Neural crest cell (in vitro differentiated cells): ENCODE measurements at regions not wholly inside any gene's neighbourhood (a gene's known extent, or its start where the extent isn't known, plus 50 kb on each side); places are given as distances from the start of the nearest gene placed in this dataset.
"Not testable (repeated sequence)": the region's sequence is repeated elsewhere in the genome, so short reads cannot be mapped to it uniquely, and the experiment has no call there.

Source experiments
- DNase-seq: peaks from one replicate; pipeline ENCODE4 v3.0.0; 2021; ENCODE audit warnings: low read depth, mixed read lengths, low spot score
- H3K27ac Mint-ChIP-seq: one replicate; pipeline ENCODE4 v1.8.0; 2021; ENCODE audit warnings: mild to moderate bottlenecking, mixed read lengths; ENCODE audit not compliant: unreplicated experiment
- H3K27me3 Mint-ChIP-seq: 2 replicates; pipeline ENCODE4 v1.8.0; 2021; ENCODE audit warnings: low read depth, mild to moderate bottlenecking, mixed read lengths
- H3K36me3 Mint-ChIP-seq: 2 replicates; pipeline ENCODE4 v1.8.0; 2021; ENCODE audit warnings: low read depth, mild to moderate bottlenecking, mixed read lengths
- H3K4me1 Mint-ChIP-seq: 2 replicates; pipeline ENCODE4 v1.8.0; 2021; ENCODE audit warnings: mixed read lengths
- H3K4me3 Mint-ChIP-seq: one replicate; pipeline ENCODE4 v1.8.0; 2021; ENCODE audit warnings: mild to moderate bottlenecking, mixed read lengths
- H3K9me3 Mint-ChIP-seq: 2 replicates; pipeline ENCODE4 v1.8.0; 2021; ENCODE audit warnings: mixed read lengths
- TF ChIP-seq, protein P1 (sequence below): fragments of 200-600 bp; sonication (generic); conservative IDR thresholded peaks from 2 replicates; pipeline ENCODE4 v1.5.0; 2021; ENCODE audit warnings: antibody characterized with exemption, mild to moderate bottlenecking

DNA sequence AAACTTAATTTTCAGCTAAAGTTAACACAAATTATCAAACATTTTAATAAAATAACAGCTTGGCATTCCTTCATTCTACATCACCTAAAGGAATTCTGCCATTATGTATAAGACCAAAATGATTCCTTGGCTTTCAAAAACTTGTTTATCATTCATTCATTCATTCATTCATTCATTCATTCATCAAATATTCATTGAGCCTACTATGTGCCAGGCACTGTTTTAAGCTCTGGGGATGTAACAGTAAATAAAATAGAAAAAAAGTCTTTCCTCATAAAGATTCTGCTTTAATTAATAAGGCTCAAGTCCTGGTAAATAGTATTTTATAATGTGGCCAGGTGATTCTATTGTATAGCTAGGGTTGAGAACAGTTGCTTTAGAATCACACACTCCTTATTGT, 127.9 kb downstream of the GPR85 start:
- no peaks in the 10 kb centered on the region for H3K36me3 Mint-ChIP-seq
- no peak for DNase-seq
- peaks cover 6% of the 10 kb centered on the region for H3K9me3 Mint-ChIP-seq
- TF ChIP-seq, protein P1, sequence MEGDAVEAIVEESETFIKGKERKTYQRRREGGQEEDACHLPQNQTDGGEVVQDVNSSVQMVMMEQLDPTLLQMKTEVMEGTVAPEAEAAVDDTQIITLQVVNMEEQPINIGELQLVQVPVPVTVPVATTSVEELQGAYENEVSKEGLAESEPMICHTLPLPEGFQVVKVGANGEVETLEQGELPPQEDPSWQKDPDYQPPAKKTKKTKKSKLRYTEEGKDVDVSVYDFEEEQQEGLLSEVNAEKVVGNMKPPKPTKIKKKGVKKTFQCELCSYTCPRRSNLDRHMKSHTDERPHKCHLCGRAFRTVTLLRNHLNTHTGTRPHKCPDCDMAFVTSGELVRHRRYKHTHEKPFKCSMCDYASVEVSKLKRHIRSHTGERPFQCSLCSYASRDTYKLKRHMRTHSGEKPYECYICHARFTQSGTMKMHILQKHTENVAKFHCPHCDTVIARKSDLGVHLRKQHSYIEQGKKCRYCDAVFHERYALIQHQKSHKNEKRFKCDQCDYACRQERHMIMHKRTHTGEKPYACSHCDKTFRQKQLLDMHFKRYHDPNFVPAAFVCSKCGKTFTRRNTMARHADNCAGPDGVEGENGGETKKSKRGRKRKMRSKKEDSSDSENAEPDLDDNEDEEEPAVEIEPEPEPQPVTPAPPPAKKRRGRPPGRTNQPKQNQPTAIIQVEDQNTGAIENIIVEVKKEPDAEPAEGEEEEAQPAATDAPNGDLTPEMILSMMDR: no peak
- no peaks in the 10 kb centered on the region for H3K4me1 Mint-ChIP-seq
- no peak overlapping the region for H3K27ac Mint-ChIP-seq
- peaks cover 10% of the 10 kb centered on the region for H3K27me3 Mint-ChIP-seq
- no peak overlapping the region for H3K4me3 Mint-ChIP-seq

DNA sequence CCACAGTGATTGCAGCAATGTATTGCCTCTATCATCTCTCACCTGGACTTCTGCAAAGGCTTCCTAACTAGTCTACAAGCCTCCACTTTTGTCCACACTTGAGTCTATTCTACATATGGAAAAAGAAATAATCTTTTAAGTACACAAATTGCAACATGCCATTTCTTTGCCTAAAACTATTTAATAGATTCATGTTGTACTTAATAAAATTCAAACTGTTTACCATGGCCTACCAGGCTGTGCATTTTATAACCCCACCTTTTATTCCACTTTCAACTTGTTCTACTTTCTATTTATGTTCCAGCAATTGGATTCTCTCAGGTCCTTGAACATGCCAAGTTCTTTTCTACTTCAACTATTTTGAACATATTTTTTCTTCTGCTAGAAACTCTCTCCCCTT, 128.7 kb downstream of the GPR85 start:
- Mint-ChIP-seq H3K27ac (no peak overlapping the region), H3K4me3 (no peak overlapping the region), H3K27me3 (peaks cover 10% of the 10 kb centered on the region), H3K4me1 (no peaks in the 10 kb centered on the region), H3K36me3 (no peaks in the 10 kb centered on the region), H3K9me3 (peaks cover 6% of the 10 kb centered on the region)
- DNase-seq: no peak
- TF ChIP-seq, protein P1: no peak

DNA sequence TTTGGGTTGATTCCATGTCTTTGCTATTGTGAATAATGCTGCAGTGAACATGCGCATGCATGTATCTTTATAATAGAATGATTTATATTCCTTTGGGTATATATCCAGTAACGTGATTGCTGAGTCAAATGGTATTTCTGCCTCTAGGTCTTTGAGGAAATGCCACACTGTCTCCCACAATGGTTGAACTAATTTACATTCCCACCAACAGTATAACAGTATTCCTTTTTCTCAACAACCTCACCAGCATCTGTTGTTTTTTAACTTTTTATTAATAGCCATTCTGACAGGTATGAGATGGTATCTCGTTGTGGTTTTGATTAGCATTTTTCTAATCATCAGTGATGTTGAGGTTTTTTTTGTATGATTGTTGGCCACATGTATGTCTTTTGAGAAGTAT, 133.6 kb downstream of the GPR85 start:
- H3K4me3 Mint-ChIP-seq, H3K4me1 Mint-ChIP-seq, DNase-seq, H3K36me3 Mint-ChIP-seq, H3K27ac Mint-ChIP-seq, H3K9me3 Mint-ChIP-seq: not testable (repeated sequence)
- peaks cover 36% of the 10 kb centered on the region for H3K27me3 Mint-ChIP-seq

DNA sequence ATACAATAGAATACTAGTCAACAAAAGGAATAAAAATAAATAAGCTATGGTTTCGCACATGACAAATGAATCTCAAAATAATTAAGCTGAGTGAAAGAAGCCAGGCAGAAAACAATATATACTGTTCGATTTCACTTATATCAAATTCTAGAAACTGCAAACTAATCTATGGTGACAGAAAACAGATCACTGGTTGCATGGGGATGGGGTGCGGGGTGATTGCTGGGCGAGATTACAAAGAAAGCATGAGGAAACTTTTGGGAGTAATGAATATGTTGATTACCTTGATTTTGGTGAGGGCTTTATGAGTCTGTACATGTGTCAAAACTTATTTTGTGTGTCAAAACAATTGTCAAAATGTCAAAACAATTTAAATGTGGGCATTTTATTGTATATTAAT, 135.6 kb downstream of the GPR85 start:
- TF ChIP-seq, protein P1: no peak
- H3K4me1 Mint-ChIP-seq: no peaks in the 10 kb centered on the region
- no peak overlapping the region for H3K4me3 Mint-ChIP-seq
- peak overlapping the region; percentile 60 for H3K27ac Mint-ChIP-seq
- no peaks in the 10 kb centered on the region for H3K36me3 Mint-ChIP-seq
- no peaks in the 10 kb centered on the region for H3K9me3 Mint-ChIP-seq
- peaks cover 41% of the 10 kb centered on the region for H3K27me3 Mint-ChIP-seq
- no peak for DNase-seq

DNA sequence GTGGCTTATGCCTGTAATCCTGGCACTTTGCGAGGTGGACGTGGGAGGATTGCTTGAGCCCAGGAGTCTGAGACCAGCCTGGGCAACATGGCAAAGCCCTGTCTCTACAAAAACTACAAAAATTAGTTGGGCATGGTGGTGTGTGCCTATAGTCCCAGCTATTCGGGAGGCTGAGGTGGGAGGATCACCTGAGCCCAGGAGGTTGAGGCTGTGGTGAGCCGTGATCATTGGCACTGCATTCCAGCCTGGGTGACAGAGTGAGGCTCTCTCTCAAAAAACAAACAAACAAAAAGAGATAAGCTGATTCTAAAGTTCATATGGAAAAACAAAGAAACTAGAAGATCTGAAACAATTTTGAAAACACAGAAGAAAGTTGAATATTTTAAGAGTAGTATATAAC, 136.9 kb downstream of the GPR85 start:
- H3K4me3 Mint-ChIP-seq, H3K36me3 Mint-ChIP-seq, H3K4me1 Mint-ChIP-seq, H3K9me3 Mint-ChIP-seq, DNase-seq, H3K27ac Mint-ChIP-seq: not testable (repeated sequence)
- H3K27me3 Mint-ChIP-seq: peaks cover 48% of the 10 kb centered on the region

DNA sequence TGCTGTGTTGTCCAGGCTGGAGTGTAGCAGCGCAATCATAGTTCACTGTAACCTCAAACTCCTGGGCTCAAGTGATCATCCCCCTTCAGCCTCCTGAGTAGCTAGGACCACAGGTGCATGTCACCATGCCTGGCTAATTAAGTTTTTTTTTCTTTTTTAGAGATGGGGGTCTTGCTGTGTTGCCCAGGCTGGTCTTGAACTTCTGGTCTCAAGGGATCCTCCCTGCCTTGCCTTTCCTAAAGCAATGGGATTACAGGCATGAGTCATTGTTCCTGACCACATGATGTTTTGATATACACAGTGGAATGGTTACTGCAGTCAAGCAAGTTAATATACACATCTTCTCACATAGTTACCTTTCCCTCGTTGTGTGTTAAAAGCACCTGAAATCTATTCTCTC, 140.3 kb downstream of the GPR85 start:
- Mint-ChIP-seq H3K27me3 (peaks cover 49% of the 10 kb centered on the region), H3K36me3 (no peaks in the 10 kb centered on the region), H3K27ac (no peak overlapping the region), H3K4me3 (no peak overlapping the region), H3K4me1 (no peaks in the 10 kb centered on the region), H3K9me3 (no peaks in the 10 kb centered on the region)
- TF ChIP-seq, protein P1: no peak
- DNase-seq: no peak

DNA sequence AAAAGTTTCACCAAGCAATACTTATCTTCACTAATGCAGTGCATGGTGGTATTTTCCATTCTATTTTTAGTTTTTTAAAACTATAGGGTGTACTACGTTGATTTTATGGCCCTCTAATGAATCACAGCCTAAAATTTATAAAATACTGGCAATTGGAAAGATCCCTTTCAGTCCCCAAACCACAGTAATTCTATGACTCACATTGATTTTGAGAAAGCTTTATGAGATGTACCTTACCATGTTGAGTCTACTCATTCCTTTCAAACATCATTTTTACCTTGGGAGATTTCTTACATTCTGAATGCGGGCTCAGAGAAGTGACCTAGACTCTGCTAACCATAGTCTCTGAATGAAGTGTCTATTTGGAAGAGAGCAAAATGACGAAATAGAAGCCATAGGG, 141.6 kb downstream of the GPR85 start:
- TF ChIP-seq, protein P1: no peak
- Mint-ChIP-seq H3K4me1 (peaks cover 4% of the 10 kb centered on the region), H3K4me3 (no peak overlapping the region), H3K36me3 (no peaks in the 10 kb centered on the region), H3K9me3 (no peaks in the 10 kb centered on the region), H3K27ac (no peak overlapping the region), H3K27me3 (peaks cover 41% of the 10 kb centered on the region)
- no peak for DNase-seq
